Colonic mucosa (tissue), 4 donors: ENCODE measurements at regions not wholly inside any gene's neighbourhood (a gene's known extent, or its start where the extent isn't known, plus 50 kb on each side); places are given as distances from the start of the nearest gene placed in this dataset.

Source experiments
- DNase-seq: peaks from one replicate; pipeline ENCODE4 v3.0.0-alpha.2; 2020
- H3K27ac ChIP-seq: fragments of 200-600 bp; one replicate; pipeline ENCODE4 v1.8.0; 2021
- H3K27me3 ChIP-seq: fragments of 200-600 bp; one replicate; pipeline ENCODE4 v1.8.0; 2021
- H3K36me3 ChIP-seq: fragments of 200-600 bp; one replicate; pipeline ENCODE4 v1.8.0; 2021
- H3K4me1 ChIP-seq: fragments of 200-600 bp; one replicate; pipeline ENCODE4 v1.8.0; 2021; ENCODE audit warnings: mild to moderate bottlenecking
- H3K4me3 ChIP-seq: fragments of 200-600 bp; one replicate; pipeline ENCODE4 v1.8.0; 2021
- H3K9ac ChIP-seq, 2 donors: one replicate each; pipeline ENCODE4 v1.7.0; 2013; ENCODE audit warnings: control low read depth in 2 of 2, low read depth in 2 of 2, low read length in 2 of 2
- H3K9me3 ChIP-seq: fragments of 200-600 bp; one replicate; pipeline ENCODE4 v1.8.0; 2021
- intact Hi-C: fragments of 100-400 bp; cut with DNase I; formaldehyde crosslinking; loops from one replicate; pipeline ENCODE4 v1.14.1; 2022
- TF ChIP-seq, protein P1 (sequence below): fragments of 200-600 bp; IDR thresholded peaks from one replicate; pipeline ENCODE4 v1.8.0; 2022; ENCODE audit warnings: antibody characterized with exemption, mild to moderate bottlenecking
- donor health status: healthy.
- donor health status: DM: no; HTN: no; CAD: no.
- donor health status: DM: no; HTN: no; CAD: no.

DNA sequence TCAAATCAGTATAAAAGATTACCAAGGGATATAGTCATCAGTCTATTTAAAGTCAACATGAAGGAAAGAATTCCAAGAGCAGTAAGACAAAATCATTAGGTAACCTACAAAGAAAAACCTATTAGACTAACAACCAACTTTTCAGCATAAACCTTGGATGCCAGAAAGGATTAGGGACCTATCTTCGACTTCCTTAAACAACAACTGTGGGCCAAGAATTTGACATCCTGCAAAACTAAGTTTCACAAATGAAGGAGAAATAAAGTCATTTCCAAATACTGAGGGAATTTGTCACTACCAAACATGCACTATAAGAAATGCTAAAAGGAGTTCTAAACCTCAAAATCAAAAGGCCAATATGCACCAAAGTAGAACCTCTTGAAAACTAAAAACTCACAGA lies 147.9 kb upstream of the TFPI start:
- Histone ChIP-seq H3K27ac (no peak overlapping the region), H3K36me3 (no peaks in the 10 kb centered on the region), H3K27me3 (no peaks in the 10 kb centered on the region), H3K4me1 (no peaks in the 10 kb centered on the region), H3K4me3 (no peak overlapping the region), H3K9me3 (no peaks in the 10 kb centered on the region), H3K9ac (no peak overlapping the region)
- TF ChIP-seq, protein P1, sequence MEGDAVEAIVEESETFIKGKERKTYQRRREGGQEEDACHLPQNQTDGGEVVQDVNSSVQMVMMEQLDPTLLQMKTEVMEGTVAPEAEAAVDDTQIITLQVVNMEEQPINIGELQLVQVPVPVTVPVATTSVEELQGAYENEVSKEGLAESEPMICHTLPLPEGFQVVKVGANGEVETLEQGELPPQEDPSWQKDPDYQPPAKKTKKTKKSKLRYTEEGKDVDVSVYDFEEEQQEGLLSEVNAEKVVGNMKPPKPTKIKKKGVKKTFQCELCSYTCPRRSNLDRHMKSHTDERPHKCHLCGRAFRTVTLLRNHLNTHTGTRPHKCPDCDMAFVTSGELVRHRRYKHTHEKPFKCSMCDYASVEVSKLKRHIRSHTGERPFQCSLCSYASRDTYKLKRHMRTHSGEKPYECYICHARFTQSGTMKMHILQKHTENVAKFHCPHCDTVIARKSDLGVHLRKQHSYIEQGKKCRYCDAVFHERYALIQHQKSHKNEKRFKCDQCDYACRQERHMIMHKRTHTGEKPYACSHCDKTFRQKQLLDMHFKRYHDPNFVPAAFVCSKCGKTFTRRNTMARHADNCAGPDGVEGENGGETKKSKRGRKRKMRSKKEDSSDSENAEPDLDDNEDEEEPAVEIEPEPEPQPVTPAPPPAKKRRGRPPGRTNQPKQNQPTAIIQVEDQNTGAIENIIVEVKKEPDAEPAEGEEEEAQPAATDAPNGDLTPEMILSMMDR = no peak
- no peak for DNase-seq
- intact Hi-C loops = no loop called here

DNA sequence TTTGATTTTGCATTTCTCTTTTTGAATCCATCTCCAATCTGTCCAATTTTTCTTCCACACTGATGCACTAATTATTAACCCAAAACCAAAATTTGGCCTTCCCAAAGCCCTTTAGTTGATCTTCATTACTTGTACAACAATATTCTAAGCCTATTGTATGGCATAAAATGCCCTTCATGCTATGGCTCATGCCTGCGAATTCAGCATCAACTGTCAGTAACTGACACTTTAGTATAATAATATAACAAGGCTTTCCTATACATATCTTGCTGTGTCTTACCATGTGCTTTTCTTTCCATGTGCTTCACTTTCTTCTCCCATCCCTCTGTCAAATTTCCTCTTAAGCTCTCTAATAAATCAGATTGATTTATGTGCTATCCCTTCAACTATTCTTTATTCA lies 154.0 kb upstream of the TFPI start:
- no peak overlapping the region for H3K4me3 ChIP-seq
- H3K9ac ChIP-seq = no peak overlapping the region
- no peaks in the 10 kb centered on the region for H3K9me3 ChIP-seq
- no peaks in the 10 kb centered on the region for H3K27me3 ChIP-seq
- no peak overlapping the region for H3K27ac ChIP-seq
- no peaks in the 10 kb centered on the region for H3K36me3 ChIP-seq
- no peak for DNase-seq
- TF ChIP-seq, protein P1 = no peak
- H3K4me1 ChIP-seq = no peaks in the 10 kb centered on the region
- intact Hi-C loops = no loop called here

DNA sequence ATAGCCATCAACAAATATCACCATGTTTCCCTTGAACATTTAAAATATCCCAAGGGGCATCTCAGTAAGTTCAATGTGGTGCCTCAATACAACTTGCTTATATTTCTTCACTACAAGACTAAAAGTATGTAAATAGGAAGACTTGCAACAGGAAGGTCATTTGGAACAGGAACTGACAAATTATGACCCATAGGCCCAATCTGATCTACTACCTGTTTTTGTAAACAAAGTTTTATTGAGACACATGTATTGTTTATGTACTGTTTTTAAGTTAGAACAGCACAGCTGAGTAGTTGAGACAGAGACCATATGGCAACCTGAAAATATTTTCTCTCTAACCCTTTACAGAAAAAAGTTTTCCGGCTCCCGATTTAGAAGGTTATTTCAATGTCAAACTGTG lies 154.8 kb upstream of the TFPI start:
- Histone ChIP-seq H3K27ac (no peak overlapping the region), H3K27me3 (no peaks in the 10 kb centered on the region), H3K9me3 (no peaks in the 10 kb centered on the region), H3K9ac (no peak overlapping the region), H3K4me1 (no peaks in the 10 kb centered on the region), H3K4me3 (no peak overlapping the region), H3K36me3 (no peaks in the 10 kb centered on the region)
- no peak for DNase-seq
- TF ChIP-seq, protein P1 = no peak
- intact Hi-C loops = no loop called here

DNA sequence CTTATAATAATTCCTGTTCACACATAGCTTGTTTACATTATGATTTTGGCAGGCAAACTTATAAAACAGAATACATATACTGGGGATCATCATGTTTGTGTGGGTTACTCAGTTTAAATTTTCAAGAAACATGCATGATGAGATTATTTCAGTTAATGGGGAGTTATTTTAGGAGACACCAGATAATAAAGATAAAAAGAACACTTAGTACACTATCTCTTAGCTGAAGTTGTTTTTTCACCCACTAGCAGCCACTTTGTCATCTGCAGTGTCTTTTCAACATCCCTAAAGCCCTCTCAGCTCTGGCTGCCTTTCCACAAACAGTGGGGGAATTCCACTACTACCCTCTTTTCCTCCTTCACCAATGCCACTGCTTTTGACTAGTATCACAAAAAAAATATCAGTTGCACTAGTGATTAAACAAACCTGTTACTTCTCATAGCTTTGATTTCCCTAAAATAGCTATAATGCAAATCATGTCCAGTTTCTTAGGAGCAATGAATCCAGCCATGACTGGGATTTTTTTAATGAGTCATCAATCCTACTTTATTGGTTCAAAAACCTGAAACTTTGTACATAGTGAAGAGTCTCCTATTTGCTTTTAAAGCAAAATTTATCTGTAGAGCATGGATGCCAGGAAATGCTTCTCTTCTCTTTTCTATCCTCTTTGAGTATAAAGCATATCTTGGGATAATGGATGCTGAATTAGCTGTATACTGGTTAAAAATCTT lies 156.7 kb upstream of the TFPI start:
- no peak overlapping the region for H3K9ac ChIP-seq
- TF ChIP-seq, protein P1 = no peak
- H3K4me1 ChIP-seq = no peaks in the 10 kb centered on the region
- DNase-seq = no peak
- H3K36me3 ChIP-seq = no peaks in the 10 kb centered on the region
- intact Hi-C loops = no loop called here
- H3K27ac ChIP-seq = no peak overlapping the region
- H3K4me3 ChIP-seq = no peak overlapping the region
- no peaks in the 10 kb centered on the region for H3K27me3 ChIP-seq
- no peaks in the 10 kb centered on the region for H3K9me3 ChIP-seq

DNA sequence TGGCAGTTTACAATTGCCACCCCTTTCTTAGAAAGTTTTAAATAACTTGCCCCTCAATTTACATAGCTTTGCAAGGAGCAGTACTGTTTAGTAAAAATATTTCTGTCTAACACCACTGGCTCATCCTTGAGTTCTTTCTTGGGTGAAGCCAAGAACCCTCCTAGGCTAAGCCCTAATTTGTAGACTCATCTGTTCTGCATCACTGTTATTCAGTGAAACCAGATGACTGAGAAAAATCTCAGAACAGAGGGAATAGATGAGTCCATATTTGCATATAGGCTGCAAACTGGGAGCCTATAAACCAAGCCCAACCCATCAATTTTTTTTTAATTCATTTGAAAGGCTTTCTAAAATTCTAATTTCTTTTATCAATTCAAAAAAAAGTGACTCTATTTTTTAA lies 161.4 kb upstream of the TFPI start:
- H3K4me3 ChIP-seq = no peak overlapping the region
- TF ChIP-seq, protein P1 = no peak
- intact Hi-C loops = no loop called here

More for the DNA sequence above, 161.4 kb upstream of the TFPI start:
- H3K4me1 ChIP-seq = no peaks in the 10 kb centered on the region
- no peak for DNase-seq
- H3K27ac ChIP-seq = no peak overlapping the region
- H3K27me3 ChIP-seq = no peaks in the 10 kb centered on the region
- H3K9ac ChIP-seq = no peak overlapping the region
- no peaks in the 10 kb centered on the region for H3K36me3 ChIP-seq
- no peaks in the 10 kb centered on the region for H3K9me3 ChIP-seq
